ENCODE measurements at regions not wholly inside any gene's neighbourhood (a gene's known extent, or its start where the extent isn't known, plus 50 kb on each side); places are given as distances from the start of the nearest gene placed in this dataset.

GRCh38 chr3:159802864-159803263, 185.8 kb upstream of the IL12A start:
- no peak overlapping the region for H3K27ac ChIP-seq (replicated peaks)
- peaks cover 89% of the 10 kb centered on the region for H3K4me1 ChIP-seq
- H3K27me3 ChIP-seq (ENCODE audit: low read depth), result no peaks in the 10 kb centered on the region
- H3K4me3 ChIP-seq, result no peak overlapping the region
- no peaks in the 10 kb centered on the region for H3K36me3 ChIP-seq
- intact Hi-C loops (cut with micrococcal nuclease), result loop anchor here (10.0 kb wide), 1 partner anchor 538 kb away; no protein-coding TSS in a partner anchor
- H3K9me3 ChIP-seq (replicated peaks), result no peaks in the 10 kb centered on the region
- no peak for TF ChIP-seq CTCF (IDR thresholded peaks at IDR 0.05; ENCODE audit: borderline replicate concordance)
- no peak for DNase-seq

- no peak for TF ChIP-seq CTCF (IDR thresholded peaks at IDR 0.05; ENCODE audit: borderline replicate concordance)
- intact Hi-C loops (cut with micrococcal nuclease), result loop anchor here (10.0 kb wide), 1 partner anchor 539 kb away; no protein-coding TSS in a partner anchor
- Histone ChIP-seq H3K4me1 (peaks cover 89% of the 10 kb centered on the region), H3K27ac (replicated peaks) (no peak overlapping the region), H3K27me3 (ENCODE audit: low read depth) (no peaks in the 10 kb centered on the region), H3K9me3 (replicated peaks) (no peaks in the 10 kb centered on the region), H3K4me3 (no peak overlapping the region), H3K36me3 (no peaks in the 10 kb centered on the region)
- DNase-seq, result no peak
Observed at GRCh38 chr3:159803459-159803858, 185.2 kb upstream of the IL12A start.

GRCh38 chr3:159804726-159805410, 183.8 kb upstream of the IL12A start:
- Histone ChIP-seq H3K27ac (replicated peaks) (peak overlapping the region; percentile 61), H3K4me3 (no peak overlapping the region)

GRCh38 chr3:159805411-159805772, 183.2 kb upstream of the IL12A start:
- Histone ChIP-seq H3K4me1 (peaks cover 72% of the 10 kb centered on the region), H3K27me3 (ENCODE audit: low read depth) (no peaks in the 10 kb centered on the region), H3K27ac (replicated peaks) (peak overlapping the region; percentile 61), H3K9me3 (replicated peaks) (no peaks in the 10 kb centered on the region), H3K4me3 (no peak overlapping the region), H3K36me3 (no peaks in the 10 kb centered on the region)
- DNase-seq, result no peak
- intact Hi-C loops (cut with micrococcal nuclease), result loop anchor here (5.0 to 10.0 kb wide), 2 partner anchors 188 to 541 kb away; no protein-coding TSS in a partner anchor
- TF ChIP-seq CTCF (IDR thresholded peaks at IDR 0.05; ENCODE audit: borderline replicate concordance), result no peak

More at GRCh38 chr3:159804726-159805410, 183.8 kb upstream of the IL12A start:
- Histone ChIP-seq H3K27me3 (ENCODE audit: low read depth) (no peaks in the 10 kb centered on the region), H3K4me1 (peaks cover 78% of the 10 kb centered on the region), H3K9me3 (replicated peaks) (no peaks in the 10 kb centered on the region), H3K36me3 (no peaks in the 10 kb centered on the region)
- DNase-seq, result peak; percentile 37
- intact Hi-C loops (cut with micrococcal nuclease), result loop anchor here (5.0 to 10.0 kb wide), 2 partner anchors 188 to 540 kb away; no protein-coding TSS in a partner anchor
- peak; percentile 93 for TF ChIP-seq CTCF (IDR thresholded peaks at IDR 0.05; ENCODE audit: borderline replicate concordance)

- H3K27ac ChIP-seq (replicated peaks), result peak overlapping the region; percentile 51
- H3K4me3 ChIP-seq, result no peak overlapping the region
- H3K27me3 ChIP-seq (ENCODE audit: low read depth), result no peaks in the 10 kb centered on the region
- H3K4me1 ChIP-seq, result peaks cover 62% of the 10 kb centered on the region
- no peaks in the 10 kb centered on the region for H3K9me3 ChIP-seq (replicated peaks)
- no peaks in the 10 kb centered on the region for H3K36me3 ChIP-seq
- DNase-seq, result peak; percentile 50
- intact Hi-C loops (cut with micrococcal nuclease), result loop anchor here (5.0 to 10.0 kb wide), 2 partner anchors 189 to 542 kb away; no protein-coding TSS in a partner anchor
- TF ChIP-seq CTCF (IDR thresholded peaks at IDR 0.05; ENCODE audit: borderline replicate concordance), result no peak
Observed at GRCh38 chr3:159806412-159806811, 182.2 kb upstream of the IL12A start.
